GM19372 (cell line): ENCODE measurements at regions not wholly inside any gene's neighbourhood (a gene's known extent, or its start where the extent isn't known, plus 50 kb on each side); places are given as distances from the start of the nearest gene placed in this dataset.
"Not testable (repeated sequence)": the region's sequence is repeated elsewhere in the genome, so short reads cannot be mapped to it uniquely, and the experiment has no call there.

Experiments used
- ATAC-seq: cut with Tn5 transposase; IDR thresholded peaks from one replicate; pipeline ENCODE4 v1.9.1; 2021; ENCODE audit warnings: mild to moderate bottlenecking, low read depth, moderate library complexity; ENCODE audit not compliant: unreplicated experiment

DNA sequence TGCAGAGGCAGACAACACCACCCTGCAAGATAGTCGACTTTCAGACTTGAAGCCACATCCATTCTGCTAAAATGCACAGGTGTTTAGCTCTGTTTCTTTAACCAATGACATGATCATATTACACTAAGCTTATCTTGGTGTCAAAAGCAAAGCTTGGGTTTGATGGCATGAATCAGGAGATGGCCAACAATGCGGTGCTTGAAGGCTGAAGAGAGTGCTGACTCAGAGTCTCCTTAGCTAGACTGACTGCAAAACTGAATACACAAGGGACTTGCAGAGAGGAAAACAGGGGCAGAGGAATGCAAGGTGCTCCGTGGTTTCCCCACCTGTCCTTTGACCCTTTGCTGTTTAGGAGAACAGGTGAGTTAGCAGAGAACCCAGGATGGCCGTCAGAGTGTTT lies 262.6 kb downstream of the SIPA1L2 start:
- no peak for ATAC-seq

GRCh38 chr1:232364654-232365382 lies 265.1 kb downstream of the SIPA1L2 start:
- no peak for ATAC-seq

DNA sequence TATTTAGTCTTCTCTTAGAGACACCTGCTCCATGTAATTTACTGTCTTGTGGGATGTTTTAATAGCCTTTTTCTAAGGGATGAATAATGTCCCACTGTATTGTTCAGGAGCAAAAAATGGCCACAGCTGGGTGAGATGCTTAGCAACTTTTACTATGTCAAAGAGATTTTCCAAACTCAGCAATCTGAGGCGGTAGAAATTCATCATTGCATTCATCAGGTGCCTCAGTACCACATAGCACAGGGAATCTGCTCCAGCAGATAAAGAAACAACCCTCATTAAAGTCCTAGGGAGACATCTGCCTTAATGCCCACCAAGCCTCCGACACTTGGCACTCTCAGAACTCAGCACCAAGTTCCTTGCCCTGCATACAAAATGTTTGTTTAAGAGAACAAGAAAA lies 266.9 kb downstream of the SIPA1L2 start:
- ATAC-seq, result no peak

GRCh38 chr1:232357416-232357815 lies 272.5 kb downstream of the SIPA1L2 start:
- ATAC-seq, result no peak

- no peak for ATAC-seq
These were observed 274.5 kb downstream of the SIPA1L2 start for GRCh38 chr1:232355162-232356006.

- no peak for ATAC-seq
These were observed 276.9 kb downstream of the SIPA1L2 start for GRCh38 chr1:232353001-232353400.

DNA sequence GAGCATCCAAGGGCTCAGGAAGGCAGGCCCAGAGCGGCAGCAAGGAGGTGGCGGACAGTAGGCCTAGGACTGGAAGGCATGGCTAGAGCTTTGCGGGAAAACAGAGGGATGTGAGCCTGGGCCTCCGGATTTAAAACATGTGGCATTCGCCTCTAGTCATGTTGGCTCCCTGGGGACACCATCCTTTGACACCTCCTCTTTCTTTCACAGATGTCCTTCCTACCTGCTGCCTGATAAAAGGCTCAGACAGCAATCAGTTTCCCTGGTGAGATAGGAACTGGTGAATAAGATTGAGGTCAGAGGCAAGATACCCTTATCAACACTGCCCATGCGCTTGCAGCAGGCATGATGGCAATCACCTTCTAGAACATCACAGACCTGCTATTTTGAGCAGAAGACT lies 277.6 kb downstream of the SIPA1L2 start:
- ATAC-seq, result no peak

DNA sequence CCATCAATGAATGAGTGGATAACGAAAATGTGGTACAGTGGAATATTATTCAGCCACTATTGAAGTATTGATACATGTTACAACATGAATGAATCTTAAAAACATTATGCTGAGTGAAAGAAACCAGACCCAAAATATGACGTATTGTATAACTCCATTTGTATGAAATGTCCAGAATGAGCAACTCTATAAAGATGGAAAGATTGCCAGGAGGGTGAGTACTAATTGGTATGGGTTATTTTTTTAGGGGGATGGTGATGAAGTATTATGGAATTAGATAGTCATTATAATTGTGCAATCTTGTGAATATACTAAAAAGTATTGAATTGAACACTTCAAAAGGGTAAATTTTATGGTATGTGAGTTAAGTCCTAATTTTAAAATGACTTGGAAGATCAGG lies 278.6 kb downstream of the SIPA1L2 start:
- ATAC-seq, result no peak

- no peak for ATAC-seq
These were observed 283.1 kb downstream of the SIPA1L2 start for GRCh38 chr1:232346844-232347243.

- no peak for ATAC-seq
These were observed 285.0 kb downstream of the SIPA1L2 start for GRCh38 chr1:232344791-232345399.

GRCh38 chr1:232344186-232344585 lies 285.7 kb downstream of the SIPA1L2 start:
- ATAC-seq, result not testable (repeated sequence)

- no peak for ATAC-seq
These were observed 289.5 kb downstream of the SIPA1L2 start for GRCh38 chr1:232340446-232340845.

GRCh38 chr1:232339073-232339472 lies 290.9 kb downstream of the SIPA1L2 start:
- ATAC-seq, result no peak

GRCh38 chr1:232335741-232336293 lies 294.1 kb downstream of the SIPA1L2 start:
- no peak for ATAC-seq

GRCh38 chr1:232335261-232335660 lies 294.7 kb downstream of the SIPA1L2 start:
- ATAC-seq, result no peak

- ATAC-seq, result no peak
These were observed 295.1 kb downstream of the SIPA1L2 start for GRCh38 chr1:232334811-232335210.

GRCh38 chr1:232334246-232334645 lies 295.7 kb downstream of the SIPA1L2 start:
- no peak for ATAC-seq

GRCh38 chr1:232333419-232333767 lies 296.5 kb downstream of the SIPA1L2 start:
- no peak for ATAC-seq

DNA sequence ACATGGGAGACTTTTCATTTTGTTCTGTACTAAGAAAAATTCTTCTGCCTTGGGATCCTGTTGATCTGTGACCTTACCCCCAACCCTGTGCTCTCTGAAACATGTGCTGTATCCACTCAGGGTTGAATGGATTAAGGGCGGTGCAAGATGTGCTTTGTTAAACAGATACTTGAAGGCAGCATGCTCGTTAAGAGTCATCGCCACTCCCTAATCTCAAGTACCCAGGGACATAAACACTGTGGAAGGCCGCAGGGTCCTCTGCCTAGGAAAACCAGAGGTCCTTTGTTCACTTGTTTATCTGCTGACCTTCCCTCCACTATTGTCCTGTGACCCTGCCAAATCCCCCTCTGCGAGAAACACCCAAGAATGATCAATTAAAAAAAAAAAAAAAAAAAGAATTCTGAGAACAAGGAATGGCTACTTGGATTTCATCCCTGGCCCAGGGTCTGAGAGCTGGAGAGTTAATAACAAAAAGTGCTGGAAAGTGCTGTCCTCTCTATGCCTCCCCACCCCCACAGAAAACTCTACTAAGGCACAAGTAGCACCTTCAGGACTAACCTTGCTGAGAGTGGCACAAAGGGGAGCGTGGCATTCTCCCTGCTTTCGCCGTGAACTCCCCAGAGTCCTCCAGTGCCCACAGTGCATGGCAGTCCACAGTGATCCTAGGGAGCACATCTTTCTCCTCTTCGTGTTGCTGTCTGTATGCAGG lies 297.1 kb downstream of the SIPA1L2 start:
- not testable (repeated sequence) for ATAC-seq

GRCh38 chr1:232329103-232329813 lies 300.7 kb downstream of the SIPA1L2 start:
- no peak for ATAC-seq
